DMS53 treated with DMSO at 0.1 percent for 48 hours (cell line): ENCODE measurements at regions not wholly inside any gene's neighbourhood (a gene's known extent, or its start where the extent isn't known, plus 50 kb on each side); places are given as distances from the start of the nearest gene placed in this dataset.

Experiments used
- DNase-seq: peaks from one replicate; lab custom pipeline; 2025; ENCODE audit not compliant: unreplicated experiment; lab: John Stamatoyannopoulos, UW

DNA sequence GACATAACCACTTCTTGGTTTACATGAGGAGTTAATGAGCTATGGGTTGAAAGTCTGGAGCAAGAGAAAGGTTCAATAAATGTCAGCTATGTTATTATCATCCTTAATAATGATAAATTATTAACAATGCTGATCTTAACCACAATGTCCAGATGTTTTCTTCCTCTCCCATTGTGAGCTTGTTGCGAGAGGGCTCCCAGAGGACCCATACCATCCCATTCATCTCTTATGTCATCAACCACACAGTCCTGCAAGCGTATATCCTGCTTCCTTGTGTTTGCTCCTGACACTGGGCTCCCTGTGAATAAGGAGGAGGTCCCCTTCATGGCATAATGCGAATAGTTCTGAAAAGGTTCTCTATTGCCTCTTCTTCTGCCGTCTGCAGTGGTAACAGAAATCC is 266.8 kb downstream of the TLE3 start:
- no peak for DNase-seq

DNA sequence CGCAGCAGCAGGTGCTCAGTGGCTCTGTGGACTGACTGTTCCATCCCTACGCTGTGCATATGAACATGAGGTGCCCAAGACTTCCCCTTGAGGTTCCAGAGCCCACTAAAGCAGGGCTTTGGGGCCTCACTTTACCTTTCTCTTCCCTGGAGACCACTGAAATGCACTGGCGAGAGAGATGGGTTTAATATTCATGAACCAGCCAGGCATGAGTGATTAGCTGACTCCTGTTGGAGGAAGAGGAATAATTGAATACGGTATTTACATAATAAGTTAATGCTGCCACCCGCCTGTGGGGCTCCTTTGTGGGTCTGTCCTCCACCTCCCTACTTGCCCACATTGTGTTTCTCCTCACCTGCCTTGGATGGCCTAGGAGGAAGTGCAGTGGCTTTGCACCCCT is 263.4 kb downstream of the TLE3 start:
- DNase-seq: no peak

DNA sequence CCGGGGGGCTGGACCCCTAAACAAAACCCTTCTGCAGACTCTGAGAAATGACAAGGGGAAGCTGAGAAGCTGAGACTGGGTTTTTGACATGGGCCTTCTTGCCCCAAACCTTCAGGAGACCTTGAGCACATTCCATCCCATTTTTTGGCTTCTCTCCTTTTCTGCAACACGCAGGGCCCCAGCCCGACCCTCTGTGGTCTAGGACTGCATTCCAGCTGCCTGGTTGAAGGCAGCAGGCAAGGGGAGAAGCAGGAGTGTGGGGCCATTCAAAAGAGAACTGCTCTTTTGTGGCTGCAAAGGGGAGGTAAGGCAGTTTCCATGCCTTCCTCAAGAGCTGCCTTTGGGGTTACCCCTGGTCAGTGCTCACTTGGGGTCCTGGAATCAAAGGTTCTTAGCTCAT is 263.0 kb downstream of the TLE3 start:
- DNase-seq: no peak

DNA sequence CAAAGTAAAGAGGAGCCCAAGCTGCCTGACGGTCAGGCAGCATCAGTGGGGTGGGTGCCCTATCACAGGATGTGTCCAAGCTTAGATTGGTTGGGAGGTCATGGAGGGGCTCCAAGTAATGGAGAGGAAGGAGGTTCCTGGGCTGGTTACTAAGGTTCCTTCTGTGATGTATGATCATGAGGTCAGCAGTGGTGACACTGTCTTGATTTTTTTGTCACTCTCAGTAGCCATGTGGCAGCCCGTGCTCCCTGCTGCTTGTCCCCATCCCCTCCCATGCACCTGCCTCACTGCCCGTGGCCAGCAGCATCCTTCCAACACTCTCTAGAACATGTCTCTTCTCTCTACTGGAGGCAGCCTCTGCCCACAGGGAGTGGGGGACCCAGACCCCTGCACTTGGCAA is 261.7 kb downstream of the TLE3 start:
- no peak for DNase-seq

DNA sequence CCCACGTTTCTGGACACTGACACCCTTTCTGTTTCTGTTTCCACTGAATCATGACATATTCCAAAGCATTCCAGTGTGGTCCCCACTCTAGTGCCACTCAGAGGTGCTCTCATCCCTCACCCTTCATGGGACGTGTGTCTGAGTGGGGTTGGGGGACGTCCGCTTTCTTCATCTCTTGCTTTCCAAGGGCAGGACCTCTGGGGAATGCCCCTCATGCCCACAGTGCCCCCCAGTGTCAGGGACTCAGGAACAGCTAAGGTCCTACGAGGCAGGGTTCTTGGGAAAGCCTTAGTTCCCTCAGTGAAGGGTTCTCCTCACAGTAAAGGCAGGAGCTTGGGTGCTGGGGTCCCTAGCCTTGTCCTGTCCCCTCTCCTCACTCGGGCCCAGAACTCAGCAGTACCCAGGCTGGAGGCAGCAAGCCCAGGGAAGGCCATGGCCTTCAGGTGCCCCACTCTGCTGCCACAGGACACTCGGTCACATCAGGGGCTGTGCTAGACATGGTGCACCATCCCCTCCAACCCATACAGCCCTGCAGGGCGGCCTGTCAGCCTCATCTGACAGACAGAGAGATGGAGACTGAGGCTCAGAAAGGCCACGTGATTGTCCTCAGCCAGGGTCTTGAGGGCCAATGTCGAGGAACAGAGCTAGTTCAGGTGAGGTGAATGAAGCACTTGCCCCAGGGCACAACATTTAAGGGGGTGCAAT is 261.0 kb downstream of the TLE3 start:
- no peak for DNase-seq

DNA sequence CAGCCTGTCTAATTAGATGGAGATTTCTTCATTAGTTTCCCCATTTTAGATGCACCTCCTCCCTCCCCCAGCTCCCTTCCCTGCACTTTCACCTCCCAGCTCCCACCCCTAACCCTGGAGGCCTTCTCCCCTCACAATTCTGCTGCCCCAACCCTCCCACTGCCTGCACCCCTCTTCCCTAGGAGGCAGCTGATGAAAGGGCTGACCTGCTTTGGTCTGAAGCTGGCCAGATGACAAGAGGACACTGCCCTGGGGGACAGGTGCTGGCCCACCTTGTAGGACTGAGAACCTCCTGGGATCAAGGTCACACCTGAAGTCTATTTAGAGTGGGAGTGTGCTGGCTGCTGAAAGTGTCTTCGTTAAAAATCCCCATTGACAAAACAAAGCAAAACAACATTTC is 259.4 kb downstream of the TLE3 start:
- no peak for DNase-seq

DNA sequence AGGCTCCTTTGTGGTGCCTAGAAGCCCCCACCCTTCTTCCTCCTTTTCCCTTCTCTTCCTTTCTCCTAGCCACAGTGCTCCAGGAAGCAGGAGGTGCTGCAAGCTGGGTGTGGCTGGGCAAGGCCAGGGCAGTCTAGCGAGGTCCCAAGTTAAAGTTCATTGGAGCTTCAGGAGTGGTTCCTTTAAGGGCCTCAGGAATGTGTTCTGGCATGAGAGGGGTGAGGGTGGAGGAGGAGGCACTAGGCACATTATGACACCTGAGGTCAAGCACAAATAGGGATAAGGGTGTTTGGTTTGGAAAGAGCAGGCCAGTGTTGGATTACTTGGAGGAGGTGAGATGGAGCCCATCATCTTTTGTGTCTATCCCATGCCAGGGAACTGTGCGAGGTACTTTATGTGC is 258.7 kb downstream of the TLE3 start:
- DNase-seq: no peak

DNA sequence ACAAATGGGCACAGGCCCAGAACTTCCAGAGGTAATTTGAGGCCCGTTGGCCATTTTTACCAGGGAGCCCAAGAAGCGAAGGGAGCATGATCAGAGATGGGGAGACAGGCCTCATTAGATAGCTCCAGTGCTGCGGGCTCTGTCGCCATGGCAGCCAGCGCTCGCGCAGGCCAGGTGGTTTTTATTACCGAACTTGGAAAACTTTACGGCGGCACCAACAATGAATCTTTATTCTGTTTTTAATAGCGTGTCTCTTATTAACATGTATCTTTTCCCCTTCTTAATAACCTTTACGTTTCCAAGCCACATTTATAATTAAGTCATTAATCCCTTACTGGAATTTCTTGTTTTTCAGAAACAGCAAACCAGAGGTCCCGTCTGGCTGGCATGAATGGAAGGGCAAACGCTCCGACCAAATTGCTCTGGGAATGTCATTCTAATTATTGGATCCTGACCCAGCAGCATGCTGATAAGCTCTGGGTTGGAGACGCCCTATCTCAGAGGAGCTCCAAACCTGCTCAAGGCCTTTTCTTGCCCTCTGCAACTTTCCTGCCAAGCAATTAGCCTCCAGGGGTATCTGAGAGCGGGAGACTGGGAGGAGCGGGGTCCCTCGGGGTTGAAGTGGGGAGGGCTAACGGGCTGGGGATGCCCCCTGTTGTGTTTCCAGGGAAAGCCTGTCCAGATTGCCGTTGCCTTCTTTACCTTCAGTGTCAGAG is 256.4 kb downstream of the TLE3 start:
- no peak for DNase-seq

DNA sequence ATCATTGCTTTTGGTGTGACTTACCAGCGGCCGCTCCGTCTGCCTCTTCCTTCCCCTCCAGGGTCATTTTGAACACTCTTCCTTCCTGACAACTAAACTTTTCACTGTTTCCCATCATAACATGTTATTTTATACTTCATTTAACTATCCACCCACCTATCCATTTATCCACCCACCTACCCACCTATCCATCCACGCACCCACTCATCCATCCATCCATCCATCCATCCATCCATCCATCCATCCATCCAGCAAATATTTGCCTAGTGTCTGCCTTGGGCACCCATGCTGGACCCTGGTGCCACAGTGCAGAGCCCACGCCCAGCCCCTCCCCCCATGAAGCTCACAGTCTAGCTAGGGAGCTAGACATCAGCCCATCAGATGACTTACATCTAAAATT is 254.9 kb downstream of the TLE3 start:
- DNase-seq: no peak

DNA sequence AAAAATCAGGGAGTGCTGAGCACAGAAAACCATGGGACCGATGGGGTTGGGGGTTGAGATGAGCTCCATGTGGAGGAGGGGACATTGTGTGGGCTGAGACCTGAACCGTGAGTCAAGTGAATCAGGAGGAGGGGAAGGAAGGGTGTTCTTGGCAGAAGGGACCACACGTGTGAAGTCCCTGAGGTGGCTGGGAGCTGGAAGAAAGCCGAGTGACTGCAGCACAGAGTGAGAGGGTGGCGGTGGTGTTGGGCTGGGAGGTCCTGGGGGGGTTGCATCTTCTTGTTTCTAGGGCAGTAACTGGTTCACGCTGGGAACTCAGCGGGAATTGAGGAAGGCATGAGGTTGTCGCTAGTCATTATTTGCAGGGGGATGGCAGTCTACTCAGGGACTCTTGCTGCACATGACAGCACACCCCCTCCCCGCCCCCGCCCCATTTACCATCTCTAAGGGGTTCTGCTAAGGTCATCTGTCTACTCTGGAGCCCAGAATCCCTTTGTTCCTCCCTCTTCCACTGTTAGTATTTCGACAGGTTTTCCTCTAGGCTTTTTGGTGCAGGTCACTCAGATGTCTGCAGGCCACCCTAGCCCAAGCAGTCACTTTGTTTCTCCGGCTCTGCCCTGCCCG is 254.3 kb downstream of the TLE3 start:
- DNase-seq: no peak

DNA sequence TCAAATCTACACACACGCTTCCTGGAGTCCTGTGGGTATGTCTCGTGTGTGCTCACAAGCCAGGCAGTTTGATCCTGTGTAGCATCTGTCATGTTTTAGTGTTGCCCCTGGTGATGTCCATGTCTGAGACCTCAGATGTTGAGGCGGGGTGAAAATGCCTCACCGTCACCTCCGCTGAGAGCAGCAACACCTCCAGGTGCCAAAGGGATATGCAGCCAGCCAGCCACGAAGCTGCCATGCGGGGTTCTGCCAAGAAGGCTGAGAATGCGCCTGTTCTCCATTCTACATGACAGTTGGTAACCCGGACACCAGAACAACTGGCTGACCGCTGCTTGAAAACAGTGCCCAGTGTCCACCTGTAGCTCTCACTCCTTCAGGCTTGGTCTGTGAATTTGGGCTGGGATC is 253.8 kb downstream of the TLE3 start:
- DNase-seq: no peak

DNA sequence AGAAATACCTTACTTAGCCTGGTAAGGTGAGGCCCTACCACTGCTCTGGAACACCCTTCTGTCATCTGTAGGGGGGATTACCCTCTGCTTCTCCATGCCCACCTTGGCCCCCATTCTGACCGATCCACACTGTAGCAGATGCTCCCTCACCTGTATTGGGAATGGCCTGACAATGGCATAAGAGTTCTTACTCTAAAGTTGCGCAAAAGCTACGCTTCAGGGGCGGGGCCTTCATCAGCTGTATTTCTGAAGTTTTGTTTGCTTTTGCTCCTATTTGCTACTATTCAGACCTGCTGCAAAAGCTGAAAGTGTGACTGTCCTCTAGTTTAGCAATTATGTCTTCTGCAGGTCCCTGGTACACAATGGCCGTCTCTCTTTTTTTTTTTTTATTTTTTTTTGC is 252.6 kb downstream of the TLE3 start:
- DNase-seq: no peak

DNA sequence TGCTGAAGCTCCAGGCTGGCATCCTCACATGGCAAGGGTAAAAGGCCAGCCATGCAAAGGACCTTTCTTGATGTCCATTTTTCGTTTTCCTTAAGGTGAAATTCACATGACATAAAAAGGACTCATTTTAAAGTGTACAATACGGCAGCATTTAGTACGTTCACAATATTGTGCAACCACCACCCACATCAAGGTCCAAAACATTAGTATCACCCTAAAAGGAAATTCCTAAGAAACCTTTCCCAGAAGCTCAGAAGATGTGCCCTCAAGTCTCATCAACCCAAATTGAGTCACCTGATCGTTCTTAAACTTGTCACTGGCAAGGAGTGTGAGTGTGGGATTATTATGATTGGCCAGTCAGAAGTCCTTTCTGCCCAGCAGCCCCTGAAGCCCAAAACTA is 250.1 kb downstream of the TLE3 start:
- no peak for DNase-seq

DNA sequence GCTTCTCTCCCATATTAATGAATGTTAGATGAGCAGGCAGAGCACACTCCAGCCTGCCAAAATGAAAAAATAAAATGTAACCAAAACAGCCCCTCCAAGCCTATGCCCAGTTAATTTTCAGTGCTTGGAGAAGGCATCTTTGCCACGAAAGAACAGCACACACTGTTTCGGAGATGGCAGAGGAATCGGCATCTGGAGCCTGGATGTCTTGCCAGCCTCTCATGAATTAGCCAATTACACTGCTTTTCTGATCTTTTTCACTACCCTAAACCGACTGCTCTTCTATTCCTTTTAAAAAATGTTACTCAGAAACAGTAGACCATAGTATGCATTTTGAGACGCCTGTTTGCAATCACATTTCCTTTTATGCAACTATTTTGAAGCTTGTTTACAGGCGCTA is 249.6 kb downstream of the TLE3 start:
- DNase-seq: no peak

DNA sequence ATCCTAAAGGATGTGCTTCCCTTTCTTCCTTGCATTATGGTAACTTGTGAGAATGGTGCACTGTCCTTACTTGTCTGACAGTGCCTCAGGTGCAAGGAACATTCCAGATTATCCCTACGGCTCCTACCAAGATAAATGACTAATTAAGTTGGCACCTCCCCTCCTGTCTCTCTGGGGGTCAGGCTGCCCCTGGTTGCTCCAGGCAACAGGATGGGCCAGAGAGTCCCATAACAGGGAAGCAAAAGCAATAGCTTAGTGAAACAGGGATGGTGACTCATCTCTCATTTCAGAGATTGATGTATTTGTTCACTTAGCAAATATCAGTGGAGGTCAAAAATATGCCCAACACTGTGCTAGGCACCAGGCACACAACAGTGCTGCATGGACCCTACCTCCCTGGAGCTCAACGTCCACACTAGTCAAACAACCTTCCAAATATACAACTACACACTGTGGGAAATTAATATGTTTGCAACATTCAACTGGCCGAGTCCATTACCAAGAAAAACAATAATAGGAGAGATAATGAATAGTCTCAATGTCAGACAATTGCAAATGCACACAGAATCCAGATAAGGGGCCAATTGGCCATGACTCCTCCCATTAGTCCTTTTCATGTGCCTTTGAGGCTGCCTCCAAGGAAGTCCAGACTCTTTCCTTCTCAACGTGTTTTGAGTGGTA is 249.0 kb downstream of the TLE3 start:
- DNase-seq: no peak

DNA sequence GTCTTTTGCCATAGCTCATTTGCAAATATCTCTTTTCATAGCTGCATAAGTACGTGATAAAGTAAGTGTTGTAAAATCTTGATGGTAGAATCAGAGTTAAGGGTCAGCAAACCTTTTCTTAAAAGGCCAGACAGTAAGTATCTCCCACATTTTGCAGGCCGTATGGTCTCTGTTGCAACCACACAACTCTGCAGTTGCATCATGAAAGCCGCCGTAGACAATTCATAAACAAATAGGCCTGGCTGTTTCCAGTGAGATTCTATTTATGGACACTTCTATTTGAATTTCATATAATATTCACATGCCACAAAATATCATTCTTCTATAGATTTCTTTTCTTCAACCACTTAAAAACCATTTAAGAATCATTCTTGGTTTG is 248.5 kb downstream of the TLE3 start:
- DNase-seq: no peak

DNA sequence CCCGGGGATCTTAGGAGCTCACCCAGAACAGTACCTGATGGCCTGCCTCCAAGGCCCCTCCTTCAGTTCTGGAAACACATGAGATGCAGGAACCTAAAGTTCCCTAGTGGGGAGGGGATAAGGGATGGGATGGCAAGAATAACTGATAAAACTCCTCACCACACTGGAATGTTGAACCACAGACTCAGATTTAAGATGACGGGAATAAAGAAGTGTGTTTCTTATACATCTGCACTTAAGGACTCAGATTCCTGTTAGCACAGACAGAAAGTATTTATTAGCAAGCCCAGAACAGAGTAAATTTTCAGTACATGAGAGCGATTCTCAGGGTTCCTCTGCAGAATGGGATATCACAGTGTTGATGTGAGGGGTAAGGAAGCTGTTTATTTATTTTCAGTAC is 245.2 kb downstream of the TLE3 start:
- no peak for DNase-seq

DNA sequence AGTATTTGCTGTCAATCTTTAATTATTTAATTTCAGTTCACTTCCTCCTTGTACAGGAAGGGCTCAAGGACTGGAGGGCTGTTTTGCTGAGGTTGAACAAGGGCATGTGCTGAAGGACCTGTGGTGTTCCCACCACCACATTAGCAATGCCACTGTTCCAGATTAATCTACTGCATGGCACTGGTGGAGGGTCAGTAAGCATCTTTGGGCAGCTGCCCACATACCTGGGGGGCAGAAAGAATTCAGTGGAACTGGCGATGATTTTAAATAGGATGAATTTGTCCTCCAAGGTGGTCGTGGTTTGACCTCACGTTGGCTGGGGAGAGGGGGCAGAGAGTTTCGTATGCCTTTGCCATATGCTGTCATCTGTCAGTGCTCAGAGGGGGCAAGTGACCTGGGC is 244.8 kb downstream of the TLE3 start:
- DNase-seq: no peak

DNA sequence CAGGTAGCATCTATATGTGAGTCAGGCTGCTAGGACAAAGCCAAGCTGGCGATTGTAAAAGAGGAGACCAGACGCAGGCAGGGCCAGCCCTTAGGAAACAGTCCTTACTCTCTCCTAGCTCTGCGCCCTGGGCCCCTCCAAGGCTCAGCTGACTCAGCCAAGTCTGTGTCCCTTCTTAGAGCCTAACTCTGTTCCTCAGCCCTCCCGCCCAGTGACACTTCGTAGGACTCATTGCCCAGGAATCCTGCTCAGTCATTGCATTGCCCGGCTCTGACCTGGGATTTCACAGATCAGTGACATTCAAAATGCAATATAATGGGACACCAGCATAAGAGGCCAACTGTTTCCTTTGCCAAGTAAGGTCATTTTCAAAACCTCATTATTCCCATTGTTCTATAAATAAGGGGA is 244.2 kb downstream of the TLE3 start:
- DNase-seq: no peak

DNA sequence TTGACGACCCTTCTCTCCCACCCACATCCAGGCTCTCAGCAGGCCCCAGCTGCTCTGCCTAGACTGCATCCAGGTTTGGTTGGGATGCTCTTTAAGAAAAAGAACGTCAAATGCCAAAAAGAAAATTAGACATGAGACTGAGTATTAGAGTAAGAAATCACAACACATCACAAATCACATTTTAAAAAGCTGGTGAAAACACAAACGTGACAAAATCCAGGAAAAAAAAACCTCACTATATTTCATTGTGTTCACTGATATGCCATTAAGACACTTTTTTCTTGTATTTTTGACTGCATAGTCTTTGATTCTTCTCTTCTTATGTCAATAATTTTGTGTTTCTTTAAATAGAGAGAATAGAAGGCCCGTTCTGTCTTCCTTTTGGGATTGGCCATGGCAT is 243.7 kb downstream of the TLE3 start:
- DNase-seq: no peak

DNA sequence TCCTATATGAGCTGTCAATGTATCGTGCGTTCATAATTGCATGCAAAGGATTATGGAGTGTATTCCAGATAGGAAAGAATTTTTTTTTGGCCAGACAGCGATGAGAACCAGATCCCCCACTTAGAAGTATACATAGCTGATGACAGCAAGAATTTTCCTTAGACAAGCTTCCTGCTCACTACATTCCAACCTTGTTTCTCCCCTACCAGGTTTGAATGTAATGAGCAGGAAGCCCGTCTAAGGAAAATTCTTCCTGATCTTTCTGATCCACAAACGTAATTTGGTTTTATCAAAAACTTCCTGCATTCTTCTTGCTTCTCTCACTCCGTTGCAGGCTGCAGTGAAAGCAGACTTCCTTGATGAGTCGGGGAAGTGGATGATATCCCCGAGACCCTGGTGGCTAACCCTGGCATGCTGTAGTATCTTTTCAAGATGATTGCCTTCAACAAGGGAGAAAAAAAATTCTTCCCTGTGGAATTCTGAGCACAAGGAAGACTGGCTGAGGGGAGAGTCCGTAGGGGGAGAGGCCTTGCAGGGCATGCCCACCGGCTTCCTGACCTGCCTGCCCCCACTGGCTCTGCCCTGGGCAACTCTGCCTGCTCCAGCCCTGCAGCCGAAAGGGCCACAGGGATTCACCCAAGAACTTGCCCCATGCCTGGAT is 243.1 kb downstream of the TLE3 start:
- no peak for DNase-seq
